GM23248 (cell line): ENCODE measurements at regions not wholly inside any gene's neighbourhood (a gene's known extent, or its start where the extent isn't known, plus 50 kb on each side); places are given as distances from the start of the nearest gene placed in this dataset.

Experiments
- DNase-seq: peaks from one replicate; pipeline ENCODE4 v3.0.0-alpha.2; 2015
- H2AFZ ChIP-seq: fragments of 200-600 bp; sonication (generic); 2 replicates; pipeline ENCODE4 v1.6.1; 2016; ENCODE audit warnings: antibody characterized with exemption
- H3F3A ChIP-seq: fragments of 200-600 bp; sonication (generic); 2 replicates; pipeline ENCODE4 v1.6.1; 2016; ENCODE audit warnings: mild to moderate bottlenecking, antibody characterized with exemption, mixed run types; ENCODE audit not compliant: insufficient read depth
- H3K27ac ChIP-seq: fragments of 200-600 bp; sonication (generic); 2 replicates; pipeline ENCODE4 v1.5.1; 2016; ENCODE audit warnings: mild to moderate bottlenecking
- H3K27me3 ChIP-seq: fragments of 200-600 bp; sonication (generic); replicated peaks from 2 replicates; pipeline ENCODE4 v1.6.1; 2016; ENCODE audit warnings: mild to moderate bottlenecking; ENCODE audit not compliant: insufficient read depth
- H3K36me3 ChIP-seq: fragments of 200-600 bp; sonication (generic); 2 replicates; pipeline ENCODE4 v1.6.1; 2016; ENCODE audit warnings: low read depth, mild to moderate bottlenecking
- H3K4me1 ChIP-seq: fragments of 200-600 bp; sonication (generic); 2 replicates; pipeline ENCODE4 v1.6.1; 2016; ENCODE audit warnings: mild to moderate bottlenecking; ENCODE audit not compliant: insufficient read depth
- H3K4me2 ChIP-seq: fragments of 200-600 bp; sonication (generic); one replicate; pipeline ENCODE4 v1.6.1; 2016; ENCODE audit warnings: mild to moderate bottlenecking; ENCODE audit not compliant: unreplicated experiment
- H3K4me3 ChIP-seq: fragments of 200-600 bp; sonication (generic); 2 replicates; pipeline ENCODE4 v1.5.1; 2016; ENCODE audit warnings: mild to moderate bottlenecking
- H3K79me2 ChIP-seq: fragments of 200-600 bp; sonication (generic); 2 replicates; pipeline ENCODE4 v1.6.1; 2016; ENCODE audit warnings: mild to moderate bottlenecking; ENCODE audit not compliant: insufficient read depth
- H3K9ac ChIP-seq: fragments of 200-600 bp; sonication (generic); 2 replicates; pipeline ENCODE4 v1.6.1; 2016; ENCODE audit warnings: mild to moderate bottlenecking
- H3K9me2 ChIP-seq: fragments of 200-600 bp; sonication (generic); 2 replicates; pipeline ENCODE4 v1.6.1; 2016; ENCODE audit warnings: mixed run types, mild to moderate bottlenecking, moderate library complexity; ENCODE audit not compliant: insufficient read depth
- H3K9me3 ChIP-seq: fragments of 200-600 bp; sonication (generic); one replicate; pipeline ENCODE4 v1.6.1; 2017; ENCODE audit warnings: low read depth
- H4K20me1 ChIP-seq: fragments of 200-600 bp; sonication (generic); 2 replicates; pipeline ENCODE4 v1.6.0; 2016; ENCODE audit not compliant: insufficient read depth
- EZH2 ChIP-seq: fragments of 200-600 bp; sonication (generic); IDR thresholded peaks from 2 replicates; pipeline ENCODE4 v1.6.1; 2018; ENCODE audit warnings: antibody characterized with exemption, mild to moderate bottlenecking; ENCODE audit not compliant: insufficient read depth, poor library complexity, severe bottlenecking
- EZH2phosphoT487 ChIP-seq: fragments of 200-600 bp; sonication (generic); IDR thresholded peaks from 2 replicates; pipeline ENCODE4 v1.6.1; 2018; ENCODE audit warnings: antibody characterized with exemption, moderate library complexity, mild to moderate bottlenecking, low read depth; ENCODE audit not compliant: insufficient read depth
- WGBS, 2 experiments: methylation state at CpG; one replicate each; pipeline ENCODE4 v1.1.6; 2015 to 2017; ENCODE audit warnings: low lambda C conversion rate in 2 of 2, low coverage in 1 of 2; ENCODE audit errors: missing lambda C conversion rate in 2 of 2; 5-methylcytosine and 5-hydroxymethylcytosine counted together
- in situ Hi-C: fragments of 300-500 bp; cut with MboI; formaldehyde crosslinking; loops from 2 replicates; pipeline ENCODE4 v1.15.0; 2020

DNA sequence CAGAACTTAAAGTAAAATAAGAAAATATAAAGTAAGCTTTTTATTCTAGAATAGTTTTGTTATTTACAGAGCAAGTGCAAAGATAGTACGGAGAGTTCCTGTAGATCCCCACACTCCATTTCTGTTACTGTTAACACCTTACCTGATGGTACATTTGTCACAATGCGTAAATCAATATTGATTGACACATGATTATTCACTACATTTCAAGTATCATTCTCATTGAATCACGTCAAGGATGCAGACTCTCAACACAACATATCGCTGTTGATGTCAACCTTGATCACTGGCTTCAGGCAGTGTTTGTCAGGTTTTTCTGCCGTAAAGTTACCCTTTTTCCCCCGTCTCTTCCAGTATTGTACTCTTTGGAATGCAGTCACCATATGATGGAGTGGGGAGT is 64.2 kb upstream of the WSCD1 start:
- no peak overlapping the region for H3K4me3 ChIP-seq
- H4K20me1 ChIP-seq = no peaks in the 10 kb centered on the region
- no peak for DNase-seq
- H3K27ac ChIP-seq = no peak overlapping the region
- no peak overlapping the region for H3K9ac ChIP-seq
- no peaks in the 10 kb centered on the region for H3K79me2 ChIP-seq
- no peaks in the 10 kb centered on the region for H3K9me2 ChIP-seq
- WGBS, 2 experiments = 41 to 45% methylated on average over 6 of the region's 6 CpGs
- no peak overlapping the region for H3K4me2 ChIP-seq
- no peaks in the 10 kb centered on the region for H3K27me3 ChIP-seq
- H3K9me3 ChIP-seq = no peaks in the 10 kb centered on the region
- in situ Hi-C loops = no loop called here
- no peak for TF ChIP-seq EZH2
- TF ChIP-seq EZH2phosphoT487 = no peak
- H3K36me3 ChIP-seq = no peaks in the 10 kb centered on the region
- H2AFZ ChIP-seq = no peak overlapping the region
- H3F3A ChIP-seq = no peaks in the 10 kb centered on the region
- no peaks in the 10 kb centered on the region for H3K4me1 ChIP-seq

GRCh38 chr17:6011206-6011605 is 59.0 kb upstream of the WSCD1 start:
- H3K27ac ChIP-seq = no peak overlapping the region
- H3K4me3 ChIP-seq = no peak overlapping the region
- H4K20me1 ChIP-seq = no peaks in the 10 kb centered on the region
- H3K27me3 ChIP-seq = no peaks in the 10 kb centered on the region
- H3K4me2 ChIP-seq = no peak overlapping the region
- in situ Hi-C loops = no loop called here
- H3K9me3 ChIP-seq = no peaks in the 10 kb centered on the region
- no peaks in the 10 kb centered on the region for H3K9me2 ChIP-seq
- H3K9ac ChIP-seq = no peak overlapping the region
- no peaks in the 10 kb centered on the region for H3F3A ChIP-seq
- H2AFZ ChIP-seq = no peak overlapping the region
- DNase-seq = no peak
- H3K79me2 ChIP-seq = no peaks in the 10 kb centered on the region
- H3K4me1 ChIP-seq = no peaks in the 10 kb centered on the region
- TF ChIP-seq EZH2 = no peak
- TF ChIP-seq EZH2phosphoT487 = no peak
- no peaks in the 10 kb centered on the region for H3K36me3 ChIP-seq
- 0% methylated on average over 1 of the region's 1 CpG for WGBS, 2 experiments

- H3K36me3 ChIP-seq = no peaks in the 10 kb centered on the region
- TF ChIP-seq EZH2phosphoT487 (no peak), EZH2 (no peak)
- no peaks in the 10 kb centered on the region for H3K4me1 ChIP-seq
- no peaks in the 10 kb centered on the region for H4K20me1 ChIP-seq
- DNase-seq = no peak
- no peaks in the 10 kb centered on the region for H3K27me3 ChIP-seq
- H3K4me3 ChIP-seq = no peak overlapping the region
- H2AFZ ChIP-seq = no peak overlapping the region
- in situ Hi-C loops = no loop called here
- no peaks in the 10 kb centered on the region for H3K79me2 ChIP-seq
- no peaks in the 10 kb centered on the region for H3K9me3 ChIP-seq
- H3F3A ChIP-seq = no peaks in the 10 kb centered on the region
- no peak overlapping the region for H3K9ac ChIP-seq
- no peak overlapping the region for H3K4me2 ChIP-seq
- WGBS, 2 experiments = 7% methylated on average over 1 of the region's 1 CpG
- H3K27ac ChIP-seq = no peak overlapping the region
- no peaks in the 10 kb centered on the region for H3K9me2 ChIP-seq
Observed at GRCh38 chr17:6018788-6019187, 51.4 kb upstream of the WSCD1 start.

DNA sequence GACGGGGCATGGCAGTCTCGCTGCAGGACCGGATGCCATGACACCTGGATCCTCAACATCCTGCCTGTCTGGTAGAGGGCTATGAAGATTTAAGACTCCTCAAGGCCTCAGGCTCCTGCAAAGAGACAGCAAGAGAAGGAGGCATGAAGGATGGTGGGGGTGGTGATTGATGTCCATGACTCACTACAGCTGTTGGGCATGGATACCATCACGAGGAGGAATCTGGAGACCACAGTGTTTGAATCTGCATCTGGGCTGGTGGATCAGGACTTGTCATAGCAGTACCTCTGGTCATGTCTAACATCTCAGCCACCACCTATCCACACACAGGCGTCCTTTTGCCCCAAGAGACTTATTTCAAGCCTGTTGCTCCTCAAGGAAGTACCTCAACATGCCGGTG is 50.2 kb upstream of the WSCD1 start:
- 16 to 19% methylated on average over 6 of the region's 6 CpGs for WGBS, 2 experiments
- H4K20me1 ChIP-seq = no peaks in the 10 kb centered on the region
- no peak overlapping the region for H3K27ac ChIP-seq
- no peak for DNase-seq
- no peak overlapping the region for H3K4me2 ChIP-seq
- TF ChIP-seq EZH2phosphoT487 (no peak), EZH2 (no peak)
- no peaks in the 10 kb centered on the region for H3K9me2 ChIP-seq
- H3K4me1 ChIP-seq = no peaks in the 10 kb centered on the region
- H2AFZ ChIP-seq = no peak overlapping the region
- H3F3A ChIP-seq = no peaks in the 10 kb centered on the region
- in situ Hi-C loops = no loop called here
- no peak overlapping the region for H3K9ac ChIP-seq
- H3K27me3 ChIP-seq = no peaks in the 10 kb centered on the region
- H3K36me3 ChIP-seq = no peaks in the 10 kb centered on the region
- H3K9me3 ChIP-seq = no peaks in the 10 kb centered on the region
- no peaks in the 10 kb centered on the region for H3K79me2 ChIP-seq
- no peak overlapping the region for H3K4me3 ChIP-seq

DNA sequence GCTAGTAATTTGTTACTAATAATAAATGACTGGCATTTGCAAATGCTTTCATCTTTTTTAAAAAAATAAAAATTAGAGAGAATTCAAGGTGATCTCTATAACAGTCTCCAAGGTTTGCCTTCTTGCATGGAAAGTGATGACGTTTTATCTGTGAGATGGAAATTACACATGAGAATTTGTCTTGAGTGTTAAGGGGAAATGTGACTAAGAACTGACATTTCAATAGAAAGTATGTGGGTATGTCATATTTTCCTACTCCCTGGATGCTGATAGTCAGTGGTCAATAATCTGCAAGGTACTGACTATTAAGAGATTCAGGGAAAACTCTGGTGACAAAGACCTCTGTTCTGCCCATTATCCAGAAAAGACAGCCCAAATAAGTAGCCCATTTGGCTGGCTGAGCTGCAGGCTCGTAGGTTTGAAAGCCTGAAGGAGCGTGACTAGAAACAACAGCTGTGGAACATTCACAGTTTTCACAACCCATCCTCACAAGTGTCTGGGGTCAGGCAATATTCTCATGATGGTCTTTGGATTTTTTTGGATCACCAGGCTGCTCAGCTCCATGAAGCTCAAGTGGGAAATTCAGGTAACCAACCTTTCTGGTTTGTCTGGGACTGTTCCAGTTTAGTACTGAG is 49.7 kb upstream of the WSCD1 start:
- in situ Hi-C loops = no loop called here
- H2AFZ ChIP-seq = no peak overlapping the region
- H3K9ac ChIP-seq = no peak overlapping the region
- DNase-seq = no peak
- H3F3A ChIP-seq = no peaks in the 10 kb centered on the region
- TF ChIP-seq EZH2 (no peak), EZH2phosphoT487 (no peak)
- no peak overlapping the region for H3K4me3 ChIP-seq
- no peaks in the 10 kb centered on the region for H3K9me2 ChIP-seq
- H3K27ac ChIP-seq = no peak overlapping the region
- 4 to 11% methylated on average over 3 of the region's 3 CpGs for WGBS, 2 experiments
- H3K9me3 ChIP-seq = no peaks in the 10 kb centered on the region
- no peaks in the 10 kb centered on the region for H3K79me2 ChIP-seq
- no peaks in the 10 kb centered on the region for H4K20me1 ChIP-seq
- no peaks in the 10 kb centered on the region for H3K36me3 ChIP-seq
- H3K4me2 ChIP-seq = no peak overlapping the region
- no peaks in the 10 kb centered on the region for H3K27me3 ChIP-seq
- no peaks in the 10 kb centered on the region for H3K4me1 ChIP-seq
